ENCODE measurements at regions not wholly inside any gene's neighbourhood (a gene's known extent, or its start where the extent isn't known, plus 50 kb on each side); places are given as distances from the start of the nearest gene placed in this dataset.

- H3K4me3 Mint-ChIP-seq, result no peak overlapping the region
- no peaks in the 10 kb centered on the region for H3K4me1 Mint-ChIP-seq
- no peaks in the 10 kb centered on the region for H3K9me3 Mint-ChIP-seq
- peaks cover 10% of the 10 kb centered on the region for H3K27me3 Mint-ChIP-seq
- no peak overlapping the region for H3K27ac Mint-ChIP-seq
- H3K36me3 Mint-ChIP-seq, result no peaks in the 10 kb centered on the region
Measured at GRCh38 chr3:8246070-8246469, 255.6 kb upstream of the LMCD1 start.

- no peak overlapping the region for H3K4me3 Mint-ChIP-seq
- no peaks in the 10 kb centered on the region for H3K36me3 Mint-ChIP-seq
- H3K9me3 Mint-ChIP-seq, result no peaks in the 10 kb centered on the region
- H3K27ac Mint-ChIP-seq, result no peak overlapping the region
- H3K4me1 Mint-ChIP-seq, result no peaks in the 10 kb centered on the region
- peaks cover 5% of the 10 kb centered on the region for H3K27me3 Mint-ChIP-seq
Measured at GRCh38 chr3:8253201-8253600, 248.4 kb upstream of the LMCD1 start.

GRCh38 chr3:8254489-8254888 is 247.1 kb upstream of the LMCD1 start:
- Mint-ChIP-seq H3K27me3 (peaks cover 2% of the 10 kb centered on the region), H3K4me1 (no peaks in the 10 kb centered on the region), H3K4me3 (no peak overlapping the region), H3K36me3 (no peaks in the 10 kb centered on the region), H3K27ac (no peak overlapping the region), H3K9me3 (no peaks in the 10 kb centered on the region)

GRCh38 chr3:8255725-8256124 is 245.9 kb upstream of the LMCD1 start:
- Mint-ChIP-seq H3K27me3 (peaks cover 2% of the 10 kb centered on the region), H3K4me3 (no peak overlapping the region), H3K27ac (no peak overlapping the region), H3K36me3 (no peaks in the 10 kb centered on the region), H3K9me3 (no peaks in the 10 kb centered on the region), H3K4me1 (no peaks in the 10 kb centered on the region)

- no peak overlapping the region for H3K4me3 Mint-ChIP-seq
- H3K4me1 Mint-ChIP-seq, result no peaks in the 10 kb centered on the region
- no peaks in the 10 kb centered on the region for H3K9me3 Mint-ChIP-seq
- peaks cover 2% of the 10 kb centered on the region for H3K27me3 Mint-ChIP-seq
- H3K27ac Mint-ChIP-seq, result no peak overlapping the region
- no peaks in the 10 kb centered on the region for H3K36me3 Mint-ChIP-seq
Measured at GRCh38 chr3:8256441-8257071, 245.1 kb upstream of the LMCD1 start.

GRCh38 chr3:8261018-8261417 is 240.6 kb upstream of the LMCD1 start:
- H3K27ac Mint-ChIP-seq, result no peak overlapping the region
- no peaks in the 10 kb centered on the region for H3K4me1 Mint-ChIP-seq
- H3K27me3 Mint-ChIP-seq, result peaks cover 8% of the 10 kb centered on the region
- H3K9me3 Mint-ChIP-seq, result peaks cover 10% of the 10 kb centered on the region
- H3K36me3 Mint-ChIP-seq, result no peaks in the 10 kb centered on the region
- H3K4me3 Mint-ChIP-seq, result no peak overlapping the region

GRCh38 chr3:8266730-8267131 is 234.9 kb upstream of the LMCD1 start:
- H3K9me3 Mint-ChIP-seq, result peaks cover 9% of the 10 kb centered on the region

GRCh38 chr3:8273479-8273878 is 228.1 kb upstream of the LMCD1 start:
- Mint-ChIP-seq H3K4me3 (no peak overlapping the region), H3K4me1 (no peaks in the 10 kb centered on the region), H3K36me3 (no peaks in the 10 kb centered on the region), H3K27ac (no peak overlapping the region), H3K9me3 (no peaks in the 10 kb centered on the region), H3K27me3 (peaks cover 2% of the 10 kb centered on the region)

More at GRCh38 chr3:8266730-8267131, 234.9 kb upstream of the LMCD1 start:
- no peaks in the 10 kb centered on the region for H3K4me1 Mint-ChIP-seq
- no peak overlapping the region for H3K27ac Mint-ChIP-seq
- peaks cover 8% of the 10 kb centered on the region for H3K27me3 Mint-ChIP-seq
- H3K36me3 Mint-ChIP-seq, result no peaks in the 10 kb centered on the region
- no peak overlapping the region for H3K4me3 Mint-ChIP-seq

GRCh38 chr3:8276056-8276455 is 225.6 kb upstream of the LMCD1 start:
- Mint-ChIP-seq H3K9me3 (no peaks in the 10 kb centered on the region), H3K4me1 (no peaks in the 10 kb centered on the region), H3K27ac (no peak overlapping the region), H3K27me3 (peaks cover 2% of the 10 kb centered on the region), H3K36me3 (no peaks in the 10 kb centered on the region), H3K4me3 (no peak overlapping the region)

- no peaks in the 10 kb centered on the region for H3K9me3 Mint-ChIP-seq
- H3K27ac Mint-ChIP-seq, result no peak overlapping the region
- H3K27me3 Mint-ChIP-seq, result peaks cover 2% of the 10 kb centered on the region
- no peaks in the 10 kb centered on the region for H3K4me1 Mint-ChIP-seq
- H3K36me3 Mint-ChIP-seq, result no peaks in the 10 kb centered on the region
- no peak overlapping the region for H3K4me3 Mint-ChIP-seq
Measured at GRCh38 chr3:8276506-8276905, 225.1 kb upstream of the LMCD1 start.

- Mint-ChIP-seq H3K9me3 (no peaks in the 10 kb centered on the region), H3K36me3 (no peaks in the 10 kb centered on the region), H3K27ac (no peak overlapping the region), H3K4me1 (no peaks in the 10 kb centered on the region), H3K27me3 (peaks cover 2% of the 10 kb centered on the region), H3K4me3 (no peak overlapping the region)
Measured at GRCh38 chr3:8278448-8278847, 223.2 kb upstream of the LMCD1 start.

- no peaks in the 10 kb centered on the region for H3K27me3 Mint-ChIP-seq
- H3K4me1 Mint-ChIP-seq, result no peaks in the 10 kb centered on the region
- no peaks in the 10 kb centered on the region for H3K36me3 Mint-ChIP-seq
- no peaks in the 10 kb centered on the region for H3K9me3 Mint-ChIP-seq
- H3K27ac Mint-ChIP-seq, result no peak overlapping the region
- no peak overlapping the region for H3K4me3 Mint-ChIP-seq
Measured at GRCh38 chr3:8279476-8279875, 222.1 kb upstream of the LMCD1 start.

- Mint-ChIP-seq H3K36me3 (no peaks in the 10 kb centered on the region), H3K27ac (no peak overlapping the region), H3K9me3 (no peaks in the 10 kb centered on the region), H3K4me1 (no peaks in the 10 kb centered on the region), H3K27me3 (no peaks in the 10 kb centered on the region), H3K4me3 (no peak overlapping the region)
Measured at GRCh38 chr3:8279886-8280550, 221.6 kb upstream of the LMCD1 start.

GRCh38 chr3:8282541-8283165 is 219.0 kb upstream of the LMCD1 start:
- H3K27ac Mint-ChIP-seq, result no peak overlapping the region
- H3K4me1 Mint-ChIP-seq, result no peaks in the 10 kb centered on the region
- no peaks in the 10 kb centered on the region for H3K9me3 Mint-ChIP-seq
- no peaks in the 10 kb centered on the region for H3K36me3 Mint-ChIP-seq
- no peaks in the 10 kb centered on the region for H3K27me3 Mint-ChIP-seq
- no peak overlapping the region for H3K4me3 Mint-ChIP-seq

GRCh38 chr3:8283193-8283592 is 218.4 kb upstream of the LMCD1 start:
- Mint-ChIP-seq H3K27ac (no peak overlapping the region), H3K36me3 (no peaks in the 10 kb centered on the region), H3K4me1 (no peaks in the 10 kb centered on the region), H3K27me3 (no peaks in the 10 kb centered on the region), H3K9me3 (no peaks in the 10 kb centered on the region), H3K4me3 (no peak overlapping the region)

- Mint-ChIP-seq H3K36me3 (no peaks in the 10 kb centered on the region), H3K9me3 (no peaks in the 10 kb centered on the region), H3K27ac (no peak overlapping the region), H3K27me3 (no peaks in the 10 kb centered on the region), H3K4me3 (no peak overlapping the region), H3K4me1 (no peaks in the 10 kb centered on the region)
Measured at GRCh38 chr3:8286086-8286485, 215.5 kb upstream of the LMCD1 start.

Measured in activated naive CD4-positive, alpha-beta T cell treated with anti-CD3 and anti-CD28 coated beads, Interleukin-2, amount 50 U/mL, for 24 hours (primary cell).